ENCODE measurements at regions not wholly inside any gene's neighbourhood (a gene's known extent, or its start where the extent isn't known, plus 50 kb on each side); places are given as distances from the start of the nearest gene placed in this dataset.
"Not testable (repeated sequence)": the region's sequence is repeated elsewhere in the genome, so short reads cannot be mapped to it uniquely, and the experiment has no call there.

- no peak for DNase-seq (ENCODE audit: low spot score)
Measured at GRCh38 chr10:58066979-58067378, 200.7 kb downstream of the IPMK start.

GRCh38 chr10:58066126-58066525 is 201.6 kb downstream of the IPMK start:
- no peak for DNase-seq (ENCODE audit: low spot score)

GRCh38 chr10:58065529-58065815 is 202.2 kb downstream of the IPMK start:
- DNase-seq (ENCODE audit: low spot score), result no peak

GRCh38 chr10:58064714-58065528 is 202.8 kb downstream of the IPMK start:
- DNase-seq (ENCODE audit: low spot score), result peak; percentile 63

- no peak for DNase-seq (ENCODE audit: low spot score)
Measured at GRCh38 chr10:58063861-58064480, 203.7 kb downstream of the IPMK start.

GRCh38 chr10:58058683-58059082 is 209.0 kb downstream of the IPMK start:
- DNase-seq (ENCODE audit: low spot score), result not testable (repeated sequence)

- no peak for DNase-seq (ENCODE audit: low spot score)
Measured at GRCh38 chr10:58054881-58055280, 212.8 kb downstream of the IPMK start.

- no peak for DNase-seq (ENCODE audit: low spot score)
Measured at GRCh38 chr10:58052772-58053171, 214.9 kb downstream of the IPMK start.

GRCh38 chr10:58050575-58050974 is 217.1 kb downstream of the IPMK start:
- no peak for DNase-seq (ENCODE audit: low spot score)

GRCh38 chr10:58048936-58049335 is 218.8 kb downstream of the IPMK start:
- DNase-seq (ENCODE audit: low spot score), result no peak

- DNase-seq (ENCODE audit: low spot score), result peak; percentile 46
Measured at GRCh38 chr10:58044072-58044471, 223.6 kb downstream of the IPMK start.

GRCh38 chr10:58041901-58042300 is 225.8 kb downstream of the IPMK start:
- no peak for DNase-seq (ENCODE audit: low spot score)

- peak; percentile 17 for DNase-seq (ENCODE audit: low spot score)
Measured at GRCh38 chr10:58030208-58030607, 237.5 kb downstream of the IPMK start.

GRCh38 chr10:58028597-58029366 is 238.9 kb downstream of the IPMK start:
- peak; percentile 86 for DNase-seq (ENCODE audit: low spot score)

GRCh38 chr10:58027426-58027825 is 240.3 kb downstream of the IPMK start:
- DNase-seq (ENCODE audit: low spot score), result no peak

- DNase-seq (ENCODE audit: low spot score), result no peak
Measured at GRCh38 chr10:58026036-58026435, 241.7 kb downstream of the IPMK start.

- DNase-seq (ENCODE audit: low spot score), result peak; percentile 70
Measured at GRCh38 chr10:58023341-58024073, 244.2 kb downstream of the IPMK start.

GRCh38 chr10:58019863-58020537 is 247.7 kb downstream of the IPMK start:
- DNase-seq (ENCODE audit: low spot score), result no peak

GRCh38 chr10:58017719-58018367 is 249.9 kb downstream of the IPMK start:
- peak; percentile 67 for DNase-seq (ENCODE audit: low spot score)

- DNase-seq (ENCODE audit: low spot score), result no peak
Measured at GRCh38 chr10:58016614-58017013, 251.1 kb downstream of the IPMK start.

GRCh38 chr10:58014436-58014835 is 253.3 kb downstream of the IPMK start:
- DNase-seq (ENCODE audit: low spot score), result no peak
